Spinal cord (tissue), 9 donors: ENCODE measurements at regions not wholly inside any gene's neighbourhood (a gene's known extent, or its start where the extent isn't known, plus 50 kb on each side); places are given as distances from the start of the nearest gene placed in this dataset.
A peak's percentile ranks its signal among the peaks of the same experiment; 100 is the strongest.

Experiments
- DNase-seq, 6 donors: peaks; one replicate each; pipeline versions ENCODE4 v3.0.0 to v3.0.0-alpha.2; 2013 to 2015; ENCODE audit warnings: low spot score in 6 of 6, low read depth in 4 of 6
- H3K27ac ChIP-seq: one replicate; pipeline ENCODE4 v1.5.1; 2013; ENCODE audit warnings: low read depth, low read length, control low read depth
- H3K27me3 ChIP-seq: one replicate; pipeline ENCODE4 v1.6.1; 2013; ENCODE audit warnings: low read length; ENCODE audit not compliant: control insufficient read depth, insufficient read depth
- H3K36me3 ChIP-seq: one replicate; pipeline ENCODE4 v1.6.1; 2013; ENCODE audit warnings: low read length; ENCODE audit not compliant: control insufficient read depth, insufficient read depth
- H3K4me1 ChIP-seq: one replicate; pipeline ENCODE4 v1.6.1; 2013; ENCODE audit warnings: low read length; ENCODE audit not compliant: control insufficient read depth, insufficient read depth
- H3K4me3 ChIP-seq: one replicate; pipeline ENCODE4 v1.5.1; 2013; ENCODE audit warnings: low read depth, low read length, control low read depth
- H3K9me3 ChIP-seq: one replicate; pipeline ENCODE4 v1.6.1; 2013; ENCODE audit warnings: low read length; ENCODE audit not compliant: control insufficient read depth, insufficient read depth
- WGBS: methylation state at CpG from one replicate; pipeline ENCODE4 v1.1.5; 2013; ENCODE audit warnings: missing lambda C conversion rate; ENCODE audit not compliant: insufficient coverage; 5-methylcytosine and 5-hydroxymethylcytosine counted together
- donor health status: healthy.

DNA sequence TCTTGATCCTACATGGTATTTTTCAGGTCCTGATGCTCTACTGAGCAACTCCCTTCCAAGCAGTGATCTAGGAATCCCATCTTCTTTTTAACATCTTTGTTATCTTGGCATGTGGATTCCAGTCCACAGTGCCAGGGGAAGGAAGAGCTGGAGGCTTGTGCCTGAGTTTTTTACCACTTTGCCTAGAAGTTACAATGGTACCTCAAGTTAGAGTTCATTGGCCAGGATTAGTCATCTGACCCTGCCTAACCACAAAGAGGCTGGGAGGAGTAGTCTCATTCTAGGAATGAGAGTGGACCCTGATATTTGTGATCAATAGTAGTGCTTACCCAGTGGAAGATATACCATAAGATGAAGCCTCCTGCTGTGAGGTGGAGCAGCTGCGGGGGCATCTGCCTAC is 109.3 kb downstream of the ADCYAP1 start:
- H3K4me3 ChIP-seq: no peak overlapping the region
- no peaks in the 10 kb centered on the region for H3K9me3 ChIP-seq
- WGBS: 80% methylated on average over 1 of the region's 1 CpG
- H3K27ac ChIP-seq: no peak overlapping the region
- no peaks in the 10 kb centered on the region for H3K4me1 ChIP-seq
- no peaks in the 10 kb centered on the region for H3K27me3 ChIP-seq
- no peak for DNase-seq
- H3K36me3 ChIP-seq: no peaks in the 10 kb centered on the region

DNA sequence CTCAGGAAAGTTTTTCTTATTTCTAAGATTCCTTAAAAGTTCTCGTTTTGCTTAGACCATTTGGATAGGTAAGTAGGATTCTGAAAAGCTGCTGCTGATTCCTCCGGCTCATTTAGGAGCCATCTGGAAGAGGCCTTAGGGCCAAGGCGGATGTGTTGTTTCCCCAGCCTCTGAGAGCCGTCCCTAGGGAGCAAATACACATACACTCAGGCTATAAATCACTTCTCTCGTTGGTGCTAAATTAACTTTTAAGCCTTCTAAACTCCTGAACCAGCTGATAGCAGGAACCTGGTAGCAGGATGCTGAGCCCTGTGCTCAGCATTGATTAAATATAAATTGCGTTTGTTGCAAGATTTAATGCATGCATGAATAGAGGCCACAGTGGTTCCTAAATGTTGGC is 109.8 kb downstream of the ADCYAP1 start:
- H3K27ac ChIP-seq: no peak overlapping the region
- no peaks in the 10 kb centered on the region for H3K27me3 ChIP-seq
- no peak overlapping the region for H3K4me3 ChIP-seq
- peak in 1 of 6 donors; percentile 13 for DNase-seq
- H3K9me3 ChIP-seq: no peaks in the 10 kb centered on the region
- no peaks in the 10 kb centered on the region for H3K36me3 ChIP-seq
- WGBS: 43% methylated on average over 4 of the region's 6 CpGs
- H3K4me1 ChIP-seq: no peaks in the 10 kb centered on the region

DNA sequence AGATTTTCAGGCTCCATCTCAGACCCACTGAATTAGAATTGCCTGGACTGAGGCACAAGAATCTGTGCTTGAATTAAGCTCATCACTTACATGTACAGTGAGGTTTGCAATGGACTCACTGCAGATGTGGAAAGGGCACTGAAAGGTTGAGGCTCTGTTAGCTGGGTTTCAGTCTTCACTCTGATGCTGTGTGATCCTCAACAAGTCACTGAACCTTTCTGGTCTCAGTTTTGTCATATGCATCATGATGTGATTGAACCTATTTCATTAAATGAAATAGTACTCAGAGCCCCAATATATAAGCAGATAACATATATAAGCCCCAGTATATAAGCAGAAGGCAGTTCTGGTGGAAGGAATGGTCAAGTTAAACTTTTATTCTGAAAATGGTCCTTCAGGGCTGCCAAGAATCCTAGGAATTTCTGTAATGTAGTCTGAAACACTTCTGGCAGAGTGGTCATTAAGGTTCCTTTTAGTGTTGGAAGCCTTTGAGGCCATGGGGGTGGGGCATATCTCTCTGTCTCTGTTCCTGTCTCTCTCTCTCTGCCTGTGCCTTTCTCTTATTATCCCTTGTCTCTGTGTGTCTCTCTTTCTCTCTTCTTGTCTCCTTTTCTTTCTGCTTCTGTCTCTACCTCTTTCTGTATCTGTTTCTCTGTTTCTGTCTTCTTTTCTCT is 110.4 kb downstream of the ADCYAP1 start:
- Histone ChIP-seq H3K36me3 (no peaks in the 10 kb centered on the region), H3K27ac (no peak overlapping the region), H3K4me1 (no peaks in the 10 kb centered on the region), H3K27me3 (no peaks in the 10 kb centered on the region), H3K4me3 (no peak overlapping the region), H3K9me3 (no peaks in the 10 kb centered on the region)
- DNase-seq: no peak

DNA sequence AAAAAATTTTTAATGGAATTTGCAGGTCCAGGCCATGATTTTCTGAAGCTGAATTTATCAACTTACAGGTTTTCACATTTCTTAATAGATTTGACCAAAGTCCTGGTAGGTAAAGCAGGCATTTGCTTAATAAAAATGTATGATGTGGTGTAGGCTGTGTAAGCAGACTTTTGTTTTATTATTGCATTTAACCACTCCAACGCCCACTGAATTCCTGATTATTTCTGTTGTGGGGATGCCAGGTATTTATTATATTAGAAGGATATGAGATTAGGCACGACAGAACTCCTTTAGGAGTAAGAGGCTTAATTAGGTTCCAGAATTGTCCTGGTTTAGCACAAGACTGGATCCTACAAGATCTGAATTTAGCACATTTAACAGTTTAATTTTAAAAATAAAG is 111.1 kb downstream of the ADCYAP1 start:
- Histone ChIP-seq H3K4me3 (no peak overlapping the region), H3K4me1 (no peaks in the 10 kb centered on the region), H3K27ac (no peak overlapping the region), H3K27me3 (no peaks in the 10 kb centered on the region), H3K9me3 (no peaks in the 10 kb centered on the region), H3K36me3 (no peaks in the 10 kb centered on the region)
- no peak for DNase-seq
- 40% methylated on average over 1 of the region's 2 CpGs for WGBS

DNA sequence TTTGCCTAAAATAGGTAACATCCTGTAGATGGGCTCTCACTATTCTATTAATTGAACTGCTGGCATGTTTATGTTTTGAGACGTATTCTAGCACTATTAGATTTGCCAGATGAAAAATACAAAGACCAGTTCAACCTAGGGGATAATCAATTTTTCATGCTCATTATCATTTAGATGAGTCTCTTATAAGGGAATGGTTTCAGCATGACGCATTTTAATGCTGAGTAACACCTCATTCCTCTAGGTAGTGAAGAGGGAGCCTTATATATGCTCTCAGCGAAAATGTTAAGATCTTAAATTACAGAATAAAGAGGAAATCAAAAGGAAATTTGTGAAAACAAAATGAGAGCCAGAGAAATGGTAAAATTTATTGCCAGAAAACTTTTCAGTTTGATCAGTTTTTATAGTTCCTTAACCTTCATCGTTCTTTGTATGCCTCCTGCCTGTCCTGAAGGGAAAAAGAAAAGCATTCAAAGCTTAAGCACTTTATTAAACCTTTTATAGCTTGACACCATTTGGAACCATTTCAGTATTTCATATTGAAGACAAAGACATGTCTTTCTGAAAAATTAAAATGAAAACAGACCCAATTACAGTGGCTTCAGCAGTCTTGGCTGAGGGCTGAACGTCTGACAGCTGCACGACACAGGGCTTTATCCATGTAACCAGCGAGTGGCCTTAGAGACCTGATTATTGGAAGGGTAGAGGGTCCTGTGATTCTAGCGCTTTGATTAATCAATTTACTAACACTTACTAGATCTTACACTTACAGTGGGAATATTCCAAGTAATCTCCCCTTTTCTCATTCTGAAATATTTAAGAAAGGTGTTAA is 112.8 kb downstream of the ADCYAP1 start:
- no peak overlapping the region for H3K27ac ChIP-seq
- DNase-seq: peak in 1 of 6 donors; percentile 70

DNA sequence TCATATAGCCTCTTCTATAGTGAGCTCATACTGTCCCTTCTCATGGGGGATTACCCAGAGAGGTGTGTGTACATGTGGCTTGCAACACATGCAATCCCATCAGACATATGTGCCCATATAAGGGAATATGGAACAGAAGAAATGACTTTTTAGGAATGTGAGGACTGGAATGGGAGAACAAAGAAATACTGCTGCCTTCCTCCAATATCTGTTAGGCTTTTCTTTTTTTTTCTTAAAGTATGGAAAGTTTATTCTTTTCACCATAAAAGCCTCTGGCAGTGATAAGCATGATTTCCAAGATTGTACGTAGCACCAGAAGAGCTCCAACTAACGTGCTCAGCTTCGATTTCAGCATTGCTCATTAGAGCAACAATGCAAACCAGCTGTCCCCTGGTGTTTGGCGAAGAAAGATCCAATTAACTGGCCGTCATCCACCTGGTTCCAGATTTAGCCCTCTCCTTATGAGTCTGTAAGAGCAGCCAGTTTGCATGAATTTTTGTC is 113.6 kb downstream of the ADCYAP1 start:
- Histone ChIP-seq H3K4me3 (no peak overlapping the region), H3K27me3 (no peaks in the 10 kb centered on the region), H3K4me1 (no peaks in the 10 kb centered on the region), H3K27ac (no peak overlapping the region), H3K9me3 (no peaks in the 10 kb centered on the region), H3K36me3 (no peaks in the 10 kb centered on the region)
- 53% methylated on average over 4 of the region's 5 CpGs for WGBS
- DNase-seq: peak in 2 of 6 donors; percentile 66 to 67

More for the DNA sequence above, 112.8 kb downstream of the ADCYAP1 start:
- H3K4me1 ChIP-seq: no peaks in the 10 kb centered on the region
- no peaks in the 10 kb centered on the region for H3K27me3 ChIP-seq
- H3K9me3 ChIP-seq: no peaks in the 10 kb centered on the region
- H3K36me3 ChIP-seq: no peaks in the 10 kb centered on the region
- WGBS: no CpG with 5 or more reads among the region's 8 CpGs
- no peak overlapping the region for H3K4me3 ChIP-seq

DNA sequence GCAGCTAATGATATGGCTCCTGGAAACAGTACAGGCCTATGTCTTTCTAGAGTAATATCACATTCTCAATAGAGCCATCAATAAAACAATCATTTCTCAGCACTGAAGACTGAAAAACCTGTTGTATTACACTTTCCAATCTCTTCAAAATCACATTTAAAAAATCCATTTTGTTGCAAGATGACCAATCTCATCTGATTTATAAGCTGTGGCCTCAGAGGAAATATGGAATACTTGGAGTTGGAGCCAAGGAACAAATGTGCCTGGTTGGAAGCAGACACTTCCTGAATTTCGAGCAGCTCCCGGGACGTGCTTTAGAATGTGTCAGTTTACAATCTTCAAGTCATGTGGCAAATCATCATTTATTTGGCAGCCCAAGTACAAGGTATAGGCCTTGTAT is 114.5 kb downstream of the ADCYAP1 start:
- no peaks in the 10 kb centered on the region for H3K9me3 ChIP-seq
- H3K4me3 ChIP-seq: no peak overlapping the region
- no peaks in the 10 kb centered on the region for H3K27me3 ChIP-seq
- H3K36me3 ChIP-seq: no peaks in the 10 kb centered on the region
- no peaks in the 10 kb centered on the region for H3K4me1 ChIP-seq
- peak in 1 of 6 donors; percentile 33 for DNase-seq
- H3K27ac ChIP-seq: no peak overlapping the region
- WGBS: no CpG with 5 or more reads among the region's 3 CpGs

DNA sequence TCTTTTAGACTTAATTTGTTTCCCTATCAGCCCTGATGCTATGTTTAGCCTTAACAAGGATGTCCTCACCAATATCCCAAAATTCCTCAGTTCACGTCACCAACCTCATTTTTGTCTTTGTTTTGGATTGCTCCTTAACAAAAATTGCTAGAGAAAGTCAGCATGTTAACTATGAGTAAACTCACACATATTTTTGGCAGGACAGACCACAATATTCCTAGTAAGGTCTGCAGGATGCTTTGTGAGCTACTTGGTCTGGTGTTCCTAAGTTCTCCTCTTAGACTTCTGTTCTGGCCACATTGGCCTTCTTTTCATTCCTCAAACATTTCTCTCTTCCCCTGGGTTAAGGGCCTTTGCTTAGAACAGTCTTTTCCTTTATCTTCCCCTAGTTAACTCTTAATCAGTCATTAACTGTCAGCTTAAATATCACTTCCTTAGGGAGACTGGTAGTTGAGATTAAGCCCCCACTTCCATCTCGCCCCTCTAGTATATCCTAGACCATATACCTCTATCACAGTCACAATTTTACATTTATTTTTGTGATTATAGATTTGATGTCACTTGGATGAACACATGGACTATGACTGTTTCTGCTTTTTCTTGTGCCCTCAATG is 116.2 kb downstream of the ADCYAP1 start:
- DNase-seq: no peak
- Histone ChIP-seq H3K27ac (no peak overlapping the region), H3K27me3 (no peaks in the 10 kb centered on the region), H3K4me1 (no peaks in the 10 kb centered on the region), H3K4me3 (no peak overlapping the region), H3K9me3 (no peaks in the 10 kb centered on the region), H3K36me3 (no peaks in the 10 kb centered on the region)
- no CpG with 5 or more reads among the region's 2 CpGs for WGBS

DNA sequence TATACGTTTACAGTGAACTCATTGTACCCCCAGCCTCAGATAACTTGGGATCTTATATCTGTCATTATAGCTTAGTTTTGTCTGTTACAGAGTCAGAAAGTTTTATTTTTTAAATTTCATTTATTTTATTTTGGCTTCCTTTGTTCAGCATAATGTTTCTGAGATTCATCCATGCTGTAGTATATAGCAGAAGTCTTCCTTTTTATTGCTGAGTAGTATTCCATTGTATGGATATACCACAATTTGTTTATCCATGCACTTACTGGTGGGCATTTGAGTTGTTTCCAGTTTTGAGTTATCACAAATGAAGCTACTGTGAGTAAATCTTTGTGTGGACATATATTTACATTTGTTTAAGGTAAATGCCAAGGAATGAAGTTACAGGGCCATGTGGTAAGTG is 122.3 kb downstream of the ADCYAP1 start:
- H3K36me3 ChIP-seq: no peaks in the 10 kb centered on the region
- H3K9me3 ChIP-seq: peaks cover 1% of the 10 kb centered on the region
- H3K4me3 ChIP-seq: no peak overlapping the region
- no peaks in the 10 kb centered on the region for H3K27me3 ChIP-seq
- no peak for DNase-seq
- H3K27ac ChIP-seq: no peak overlapping the region
- H3K4me1 ChIP-seq: no peaks in the 10 kb centered on the region
- no CpG with 5 or more reads among the region's 1 CpG for WGBS
